ENCODE measurements at regions not wholly inside any gene's neighbourhood (a gene's known extent, or its start where the extent isn't known, plus 50 kb on each side); places are given as distances from the start of the nearest gene placed in this dataset.
"Not testable (repeated sequence)": the region's sequence is repeated elsewhere in the genome, so short reads cannot be mapped to it uniquely, and the experiment has no call there.

DNA sequence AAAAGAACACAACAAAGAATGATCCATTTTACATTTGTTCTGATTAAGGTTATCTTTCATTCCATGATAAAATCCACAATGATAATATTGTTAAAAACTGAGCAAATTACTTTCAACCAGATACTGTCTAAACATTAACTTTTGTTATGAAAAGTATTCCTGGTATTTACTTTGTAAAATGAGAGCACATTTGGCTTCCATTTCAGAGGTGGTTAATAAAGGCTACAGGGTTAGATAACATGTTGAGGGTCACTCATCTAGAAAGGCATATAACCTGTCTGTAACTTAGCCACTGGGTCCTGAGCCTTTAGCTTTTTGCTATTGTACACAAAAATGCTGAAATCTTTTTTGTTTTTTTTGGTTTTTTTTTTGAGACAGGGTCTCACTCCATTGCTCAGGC lies 99.3 kb downstream of the ANXA2R start:
- no peak overlapping the region for H3K4me3 ChIP-seq
- TF ChIP-seq POLR2A (IDR thresholded peaks at IDR 0.05): no peak
- TF ChIP-seq, protein P1, sequence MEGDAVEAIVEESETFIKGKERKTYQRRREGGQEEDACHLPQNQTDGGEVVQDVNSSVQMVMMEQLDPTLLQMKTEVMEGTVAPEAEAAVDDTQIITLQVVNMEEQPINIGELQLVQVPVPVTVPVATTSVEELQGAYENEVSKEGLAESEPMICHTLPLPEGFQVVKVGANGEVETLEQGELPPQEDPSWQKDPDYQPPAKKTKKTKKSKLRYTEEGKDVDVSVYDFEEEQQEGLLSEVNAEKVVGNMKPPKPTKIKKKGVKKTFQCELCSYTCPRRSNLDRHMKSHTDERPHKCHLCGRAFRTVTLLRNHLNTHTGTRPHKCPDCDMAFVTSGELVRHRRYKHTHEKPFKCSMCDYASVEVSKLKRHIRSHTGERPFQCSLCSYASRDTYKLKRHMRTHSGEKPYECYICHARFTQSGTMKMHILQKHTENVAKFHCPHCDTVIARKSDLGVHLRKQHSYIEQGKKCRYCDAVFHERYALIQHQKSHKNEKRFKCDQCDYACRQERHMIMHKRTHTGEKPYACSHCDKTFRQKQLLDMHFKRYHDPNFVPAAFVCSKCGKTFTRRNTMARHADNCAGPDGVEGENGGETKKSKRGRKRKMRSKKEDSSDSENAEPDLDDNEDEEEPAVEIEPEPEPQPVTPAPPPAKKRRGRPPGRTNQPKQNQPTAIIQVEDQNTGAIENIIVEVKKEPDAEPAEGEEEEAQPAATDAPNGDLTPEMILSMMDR (IDR thresholded peaks at IDR 0.05): no peak
- H3K9me3 ChIP-seq: no peaks in the 10 kb centered on the region
- no peak for ATAC-seq
- DNase-seq: no peak
- H3K4me1 ChIP-seq: peaks cover 0 to 5% (median 0%) of the 10 kb centered on the region in 4 donors
- no peaks in the 10 kb centered on the region for H3K36me3 ChIP-seq
- intact Hi-C loops (cut with DNase I): loop anchor here in 1 of 2 donors (10.0 kb wide), 1 partner anchor 54 kb away; no protein-coding TSS in a partner anchor
- no peak overlapping the region for H3K27ac ChIP-seq
- no peaks in the 10 kb centered on the region for H3K27me3 ChIP-seq

DNA sequence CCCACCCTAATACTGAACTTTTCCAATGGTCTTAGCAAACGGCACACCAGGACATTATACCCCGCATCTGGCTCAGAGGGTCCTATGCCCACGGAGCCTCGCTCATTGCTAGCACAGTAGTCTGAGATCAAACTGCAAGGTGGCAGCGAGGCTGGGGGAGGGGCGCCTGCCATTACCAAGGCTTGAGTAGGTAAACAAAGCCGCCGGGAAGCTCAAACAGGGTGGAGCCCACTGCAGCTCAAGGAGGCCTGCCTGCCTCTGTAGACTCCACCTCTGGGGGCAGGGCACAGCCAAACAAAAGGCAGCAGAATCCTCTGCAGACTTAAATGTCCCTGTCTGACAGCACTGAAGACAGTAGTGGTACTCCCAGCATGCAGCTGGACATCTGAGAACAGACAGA lies 108.1 kb downstream of the ANXA2R start:
- WGBS (ENCODE audit: insufficient coverage, low coverage, low lambda C conversion rate, missing lambda C conversion rate): 71% methylated on average over 4 of the region's 8 CpGs
- intact Hi-C loops (cut with DNase I); H3K4me1 ChIP-seq; H3K9me3 ChIP-seq; DNase-seq; H3K27me3 ChIP-seq; H3K27ac ChIP-seq; H3K36me3 ChIP-seq; ATAC-seq; H3K4me3 ChIP-seq: not testable (repeated sequence)

DNA sequence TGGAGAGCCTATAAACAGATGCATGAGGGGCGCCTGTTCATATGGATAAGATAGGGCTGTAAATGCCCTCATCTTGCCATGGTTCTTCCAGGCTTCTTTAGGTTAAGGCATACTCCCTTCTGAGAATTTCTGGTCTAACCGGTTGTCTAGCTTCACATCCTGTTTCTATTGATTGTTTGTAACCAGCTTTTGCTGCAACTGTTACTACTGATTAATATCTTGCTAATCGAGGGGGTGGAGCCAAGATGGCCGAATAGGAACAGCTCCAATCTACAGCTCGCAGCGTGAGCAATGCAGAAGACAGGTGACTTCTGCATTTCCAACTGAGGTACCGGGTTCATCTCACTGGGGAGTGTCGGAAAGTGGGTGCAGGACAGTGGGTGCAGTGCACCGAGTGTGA lies 108.7 kb downstream of the ANXA2R start:
- H3K9me3 ChIP-seq; H3K27ac ChIP-seq; H3K36me3 ChIP-seq; H3K4me1 ChIP-seq; H3K4me3 ChIP-seq; DNase-seq; H3K27me3 ChIP-seq; intact Hi-C loops (cut with DNase I); ATAC-seq: not testable (repeated sequence)
- 85% methylated on average over 7 of the region's 9 CpGs for WGBS (ENCODE audit: insufficient coverage, low coverage, low lambda C conversion rate, missing lambda C conversion rate)

DNA sequence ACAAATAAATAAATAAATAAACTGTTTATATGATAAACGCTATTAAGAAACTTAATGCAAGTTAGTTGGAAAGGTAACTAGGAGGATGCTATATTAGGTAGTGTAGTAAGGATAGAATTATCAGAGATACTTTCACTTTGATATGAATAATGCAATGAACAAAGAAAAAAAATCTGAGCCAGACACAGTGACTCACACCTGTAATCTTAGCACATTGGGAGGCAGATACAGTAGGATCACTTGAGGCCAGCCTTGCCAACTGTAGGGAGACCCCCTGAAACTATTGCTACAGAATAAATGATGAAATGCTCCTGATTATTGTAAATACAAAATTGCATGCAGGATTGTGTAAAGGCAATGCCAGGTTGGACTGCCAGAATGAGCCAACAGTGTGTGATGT lies 109.2 kb downstream of the ANXA2R start:
- WGBS (ENCODE audit: insufficient coverage, low coverage, low lambda C conversion rate, missing lambda C conversion rate): 77% methylated on average over 1 of the region's 1 CpG
- Histone ChIP-seq H3K4me3 (no peak overlapping the region), H3K27ac (no peak overlapping the region), H3K27me3 (no peaks in the 10 kb centered on the region), H3K9me3 (no peaks in the 10 kb centered on the region), H3K4me1 (no peaks in the 10 kb centered on the region), H3K36me3 (no peaks in the 10 kb centered on the region)
- DNase-seq (no peak), ATAC-seq (no peak)
- TF ChIP-seq, protein P1 (IDR thresholded peaks at IDR 0.05): no peak
- TF ChIP-seq POLR2A (IDR thresholded peaks at IDR 0.05): no peak
- intact Hi-C loops (cut with DNase I): no loop called here

DNA sequence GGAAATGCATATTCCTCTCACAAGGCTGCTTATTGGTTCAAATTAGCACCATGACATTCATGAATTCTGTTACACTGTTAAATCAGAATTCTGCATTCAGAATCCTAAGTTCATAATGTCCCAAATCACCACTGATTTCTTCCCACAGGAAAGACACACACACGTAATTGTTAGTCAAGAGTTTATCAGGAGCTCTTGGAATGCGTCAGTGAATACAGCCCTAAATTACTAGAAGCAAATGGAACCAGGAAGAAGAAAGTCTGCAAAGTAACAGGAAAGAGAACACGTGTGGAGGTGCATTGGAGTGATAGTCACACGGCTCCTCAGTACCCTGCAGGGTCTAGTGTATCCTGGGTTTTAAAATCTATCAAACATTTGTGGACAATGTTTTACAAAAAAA lies 110.2 kb downstream of the ANXA2R start:
- ATAC-seq: peak in 1 of 4 donors; percentile 24

More for the DNA sequence above, 110.2 kb downstream of the ANXA2R start:
- H3K4me1 ChIP-seq: no peaks in the 10 kb centered on the region
- intact Hi-C loops (cut with DNase I): no loop called here
- no peaks in the 10 kb centered on the region for H3K9me3 ChIP-seq
- no peaks in the 10 kb centered on the region for H3K27me3 ChIP-seq
- no peak overlapping the region for H3K27ac ChIP-seq
- H3K4me3 ChIP-seq: no peak overlapping the region
- no peaks in the 10 kb centered on the region for H3K36me3 ChIP-seq
- 43% methylated on average over 4 of the region's 4 CpGs for WGBS (ENCODE audit: insufficient coverage, low coverage, low lambda C conversion rate, missing lambda C conversion rate)
- DNase-seq: no peak
- TF ChIP-seq, protein P1 (IDR thresholded peaks at IDR 0.05): no peak

All from right lobe of liver (tissue), 6 donors.